ENCODE measurements at regions not wholly inside any gene's neighbourhood (a gene's known extent, or its start where the extent isn't known, plus 50 kb on each side); places are given as distances from the start of the nearest gene placed in this dataset.

DNA sequence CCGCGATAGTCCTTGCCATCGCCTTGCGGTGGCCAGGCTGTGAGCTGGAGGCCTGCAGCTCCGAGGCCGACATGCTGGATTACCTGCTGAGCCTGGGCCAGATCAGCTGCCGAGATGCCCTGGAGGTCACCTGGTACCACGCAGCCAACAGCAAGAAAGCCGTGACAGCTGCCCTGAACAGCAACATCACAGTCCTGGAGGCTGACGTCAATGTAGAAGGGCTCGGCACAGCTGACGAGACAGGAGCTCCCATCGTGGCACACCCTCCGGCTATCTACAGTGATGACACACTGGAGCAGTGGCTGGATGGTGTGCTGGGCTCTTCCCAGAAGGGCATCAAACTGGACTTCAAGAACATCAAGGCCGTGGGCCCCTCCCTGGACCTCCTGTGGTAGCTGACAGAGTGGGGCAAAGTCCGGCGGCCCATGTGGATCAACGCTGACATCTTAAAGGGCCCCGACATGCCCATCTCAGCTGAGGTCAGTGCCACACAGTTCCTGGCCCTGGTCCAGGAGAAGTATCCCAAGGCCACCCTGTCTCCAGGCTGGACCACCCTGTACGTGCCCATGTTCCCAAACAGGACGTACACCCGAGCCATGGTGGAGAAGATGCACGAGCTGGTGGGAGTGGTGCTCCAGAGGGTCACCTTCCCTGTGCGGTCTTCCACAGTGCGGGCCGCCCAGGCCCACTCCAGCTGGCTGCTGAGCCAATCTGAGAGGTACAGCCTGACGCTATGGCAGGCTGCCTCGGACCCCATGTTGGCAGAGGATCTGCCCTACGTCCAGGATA lies 70.2 kb downstream of the FAM43A start:
- no peak for DNase-seq (ENCODE audit: low read depth, low spot score)
- H3K9me3 ChIP-seq (ENCODE audit: control insufficient read depth, insufficient read depth, low read length) = no peaks in the 10 kb centered on the region
- peaks cover 29% of the 10 kb centered on the region for H3K27me3 ChIP-seq (ENCODE audit: control insufficient read depth, insufficient read depth, low read length)
- ChIA-PET CTCF (no interaction called here), POLR2A (no interaction called here)
- no peak overlapping the region for H3K4me3 ChIP-seq (ENCODE audit: low read depth, low read length)
- no peak overlapping the region for H3K27ac ChIP-seq (ENCODE audit: low read depth, low read length)
- TF ChIP-seq, protein P1, sequence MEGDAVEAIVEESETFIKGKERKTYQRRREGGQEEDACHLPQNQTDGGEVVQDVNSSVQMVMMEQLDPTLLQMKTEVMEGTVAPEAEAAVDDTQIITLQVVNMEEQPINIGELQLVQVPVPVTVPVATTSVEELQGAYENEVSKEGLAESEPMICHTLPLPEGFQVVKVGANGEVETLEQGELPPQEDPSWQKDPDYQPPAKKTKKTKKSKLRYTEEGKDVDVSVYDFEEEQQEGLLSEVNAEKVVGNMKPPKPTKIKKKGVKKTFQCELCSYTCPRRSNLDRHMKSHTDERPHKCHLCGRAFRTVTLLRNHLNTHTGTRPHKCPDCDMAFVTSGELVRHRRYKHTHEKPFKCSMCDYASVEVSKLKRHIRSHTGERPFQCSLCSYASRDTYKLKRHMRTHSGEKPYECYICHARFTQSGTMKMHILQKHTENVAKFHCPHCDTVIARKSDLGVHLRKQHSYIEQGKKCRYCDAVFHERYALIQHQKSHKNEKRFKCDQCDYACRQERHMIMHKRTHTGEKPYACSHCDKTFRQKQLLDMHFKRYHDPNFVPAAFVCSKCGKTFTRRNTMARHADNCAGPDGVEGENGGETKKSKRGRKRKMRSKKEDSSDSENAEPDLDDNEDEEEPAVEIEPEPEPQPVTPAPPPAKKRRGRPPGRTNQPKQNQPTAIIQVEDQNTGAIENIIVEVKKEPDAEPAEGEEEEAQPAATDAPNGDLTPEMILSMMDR (IDR thresholded peaks at IDR 0.05; ENCODE audit: low read depth, low read length) = no peak

DNA sequence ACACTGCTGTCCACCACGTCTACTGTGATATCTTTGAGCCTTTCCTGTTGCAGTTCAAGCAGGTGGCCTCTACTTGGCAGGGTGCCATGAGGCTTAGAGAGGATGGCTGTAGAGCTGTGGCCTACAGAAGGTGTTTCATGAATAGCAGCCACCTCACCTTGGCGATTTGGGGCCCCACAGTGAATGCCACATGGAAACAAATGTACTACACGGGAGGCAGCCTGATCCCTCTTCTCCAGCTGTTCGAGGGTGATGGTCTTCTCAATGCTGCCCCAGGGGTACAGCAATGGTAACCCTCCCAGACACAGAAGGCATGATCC lies 70.7 kb downstream of the FAM43A start:
- Histone ChIP-seq H3K27me3 (ENCODE audit: control insufficient read depth, insufficient read depth, low read length) (peaks cover 31% of the 10 kb centered on the region), H3K27ac (ENCODE audit: low read depth, low read length) (no peak overlapping the region), H3K4me3 (ENCODE audit: low read depth, low read length) (no peak overlapping the region), H3K9me3 (ENCODE audit: control insufficient read depth, insufficient read depth, low read length) (no peaks in the 10 kb centered on the region)
- TF ChIP-seq, protein P1 (IDR thresholded peaks at IDR 0.05; ENCODE audit: low read depth, low read length) = no peak
- DNase-seq (ENCODE audit: low read depth, low spot score) = no peak
- ChIA-PET CTCF (no interaction called here), POLR2A (no interaction called here)

DNA sequence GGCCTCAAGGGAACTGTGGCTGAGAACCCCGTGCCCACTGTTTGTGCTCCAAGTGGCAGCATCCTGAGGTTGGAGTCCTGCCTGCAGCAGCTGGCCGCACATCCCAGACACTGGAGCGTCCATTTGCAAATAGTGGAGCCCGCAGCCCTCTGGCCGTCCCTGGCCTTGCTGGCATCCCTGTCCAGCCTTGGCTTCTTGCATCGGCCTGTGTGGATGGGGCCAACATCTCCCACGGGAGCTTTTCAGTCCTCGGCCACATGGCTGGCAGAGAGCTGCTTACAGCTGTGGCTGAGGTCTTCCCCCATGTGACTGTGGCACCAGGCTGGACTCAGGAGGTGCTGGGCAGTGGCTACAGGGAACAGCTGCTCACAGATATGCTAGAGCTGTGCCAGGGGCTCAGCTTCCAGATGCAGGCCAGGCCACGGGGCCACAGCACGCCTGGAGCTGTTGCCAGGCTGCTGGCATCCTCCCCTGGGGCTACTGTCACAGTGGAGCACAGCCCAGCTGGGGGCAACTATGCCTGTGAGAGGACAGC lies 71.2 kb downstream of the FAM43A start:
- POLR2A ChIA-PET = no interaction called here
- Histone ChIP-seq H3K27me3 (ENCODE audit: control insufficient read depth, insufficient read depth, low read length) (peaks cover 34% of the 10 kb centered on the region), H3K27ac (ENCODE audit: low read depth, low read length) (no peak overlapping the region), H3K4me3 (ENCODE audit: low read depth, low read length) (no peak overlapping the region), H3K9me3 (ENCODE audit: control insufficient read depth, insufficient read depth, low read length) (no peaks in the 10 kb centered on the region)
- no peak for DNase-seq (ENCODE audit: low read depth, low spot score)
- CTCF ChIA-PET = no interaction called here
- TF ChIP-seq, protein P1 (IDR thresholded peaks at IDR 0.05; ENCODE audit: low read depth, low read length) = no peak

DNA sequence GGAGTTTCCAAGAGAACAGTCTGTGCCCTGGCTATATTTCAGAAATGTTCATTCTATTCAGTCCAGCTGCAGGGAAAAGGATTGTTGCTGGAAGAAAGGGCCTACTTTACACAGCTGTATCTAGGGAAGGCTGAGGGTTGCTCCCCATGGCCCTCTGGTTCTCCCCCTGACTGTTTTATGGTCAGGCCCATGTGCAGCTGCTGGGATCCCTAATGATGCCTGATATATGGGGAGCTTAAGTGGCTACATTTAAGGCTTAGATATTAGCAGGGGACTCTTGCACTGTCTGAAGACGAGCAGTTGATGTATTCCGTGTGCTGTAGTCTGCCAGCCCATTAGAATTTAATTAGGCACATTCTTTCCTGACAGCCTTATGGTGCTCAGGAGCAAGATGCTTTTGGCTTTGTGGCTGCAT lies 72.0 kb downstream of the FAM43A start:
- peaks cover 35% of the 10 kb centered on the region for H3K27me3 ChIP-seq (ENCODE audit: control insufficient read depth, insufficient read depth, low read length)
- POLR2A ChIA-PET = no interaction called here

DNA sequence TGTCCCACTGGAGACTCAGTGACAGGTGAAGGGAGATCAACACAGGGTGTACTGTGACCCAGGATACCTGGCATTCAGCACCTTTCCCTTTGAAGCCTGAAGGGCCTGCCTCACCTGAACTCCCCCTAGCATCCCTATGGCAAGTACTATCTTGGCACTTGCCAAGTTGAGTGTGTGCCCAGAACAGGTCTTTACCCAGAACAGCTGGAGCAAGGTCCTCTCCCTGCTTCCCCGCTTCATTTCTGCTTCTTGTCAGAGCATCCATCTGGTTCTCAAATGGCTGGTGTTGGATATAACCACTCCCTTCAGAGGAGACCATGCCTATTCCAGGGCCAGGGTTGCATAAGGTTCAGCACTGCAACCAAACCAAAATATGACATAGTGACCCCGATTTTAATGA lies 73.0 kb downstream of the FAM43A start:
- no peak overlapping the region for H3K4me3 ChIP-seq (ENCODE audit: low read depth, low read length)
- DNase-seq (ENCODE audit: low read depth, low spot score) = no peak
- no peaks in the 10 kb centered on the region for H3K9me3 ChIP-seq (ENCODE audit: control insufficient read depth, insufficient read depth, low read length)
- ChIA-PET POLR2A (interaction anchor here (0.6 kb wide), 1 partner anchor 38 kb away, joined by 3 read pairs; no protein-coding TSS in a partner anchor), CTCF (interaction anchor here (0.6 kb wide), 1 partner anchor 103 kb away, joined by 3 read pairs; no protein-coding TSS in a partner anchor)
- H3K27me3 ChIP-seq (ENCODE audit: control insufficient read depth, insufficient read depth, low read length) = peaks cover 35% of the 10 kb centered on the region
- TF ChIP-seq, protein P1 (IDR thresholded peaks at IDR 0.05; ENCODE audit: low read depth, low read length) = no peak
- no peak overlapping the region for H3K27ac ChIP-seq (ENCODE audit: low read depth, low read length)

More for the DNA sequence above, 72.0 kb downstream of the FAM43A start:
- CTCF ChIA-PET = interaction anchor here (0.9 kb wide), 1 partner anchor 349 kb away, joined by 4 read pairs; no protein-coding TSS in a partner anchor
- TF ChIP-seq, protein P1 (IDR thresholded peaks at IDR 0.05; ENCODE audit: low read depth, low read length) = no peak
- Histone ChIP-seq H3K4me3 (ENCODE audit: low read depth, low read length) (no peak overlapping the region), H3K9me3 (ENCODE audit: control insufficient read depth, insufficient read depth, low read length) (no peaks in the 10 kb centered on the region), H3K27ac (ENCODE audit: low read depth, low read length) (no peak overlapping the region)
- no peak for DNase-seq (ENCODE audit: low read depth, low spot score)

All from AG04450 (cell line).